Osteocyte (in vitro differentiated cells): ENCODE measurements at regions not wholly inside any gene's neighbourhood (a gene's known extent, or its start where the extent isn't known, plus 50 kb on each side); places are given as distances from the start of the nearest gene placed in this dataset.
A peak's percentile ranks its signal among the peaks of the same experiment; 100 is the strongest.

ENCODE experiments used
- DNase-seq: peaks from one replicate; pipeline ENCODE4 v3.0.0; 2021; ENCODE audit warnings: mixed read lengths; ENCODE audit not compliant: unreplicated experiment; ENCODE audit errors: extremely low spot score
- H3K27ac Mint-ChIP-seq: one replicate; pipeline ENCODE4 v1.8.0; 2021; ENCODE audit warnings: mild to moderate bottlenecking, mixed read lengths; ENCODE audit not compliant: unreplicated experiment
- H3K27me3 Mint-ChIP-seq: one replicate; pipeline ENCODE4 v1.8.0; 2021; ENCODE audit warnings: mixed read lengths; ENCODE audit not compliant: unreplicated experiment
- H3K36me3 Mint-ChIP-seq: one replicate; pipeline ENCODE4 v1.8.0; 2021; ENCODE audit warnings: mixed read lengths; ENCODE audit not compliant: unreplicated experiment
- H3K4me1 Mint-ChIP-seq: one replicate; pipeline ENCODE4 v1.8.0; 2021; ENCODE audit warnings: mixed read lengths; ENCODE audit not compliant: unreplicated experiment
- H3K4me3 Mint-ChIP-seq: one replicate; pipeline ENCODE4 v1.8.0; 2021; ENCODE audit warnings: mild to moderate bottlenecking, moderate library complexity, mixed read lengths; ENCODE audit not compliant: unreplicated experiment
- H3K9me3 Mint-ChIP-seq: one replicate; pipeline ENCODE4 v1.8.0; 2021; ENCODE audit warnings: mixed read lengths; ENCODE audit not compliant: unreplicated experiment
- TF ChIP-seq, protein P1 (sequence below): fragments of 200-600 bp; sonication (generic); IDR thresholded peaks from 2 replicates; pipeline ENCODE4 v1.5.0; 2021; ENCODE audit warnings: antibody characterized with exemption, mild to moderate bottlenecking, moderate library complexity

DNA sequence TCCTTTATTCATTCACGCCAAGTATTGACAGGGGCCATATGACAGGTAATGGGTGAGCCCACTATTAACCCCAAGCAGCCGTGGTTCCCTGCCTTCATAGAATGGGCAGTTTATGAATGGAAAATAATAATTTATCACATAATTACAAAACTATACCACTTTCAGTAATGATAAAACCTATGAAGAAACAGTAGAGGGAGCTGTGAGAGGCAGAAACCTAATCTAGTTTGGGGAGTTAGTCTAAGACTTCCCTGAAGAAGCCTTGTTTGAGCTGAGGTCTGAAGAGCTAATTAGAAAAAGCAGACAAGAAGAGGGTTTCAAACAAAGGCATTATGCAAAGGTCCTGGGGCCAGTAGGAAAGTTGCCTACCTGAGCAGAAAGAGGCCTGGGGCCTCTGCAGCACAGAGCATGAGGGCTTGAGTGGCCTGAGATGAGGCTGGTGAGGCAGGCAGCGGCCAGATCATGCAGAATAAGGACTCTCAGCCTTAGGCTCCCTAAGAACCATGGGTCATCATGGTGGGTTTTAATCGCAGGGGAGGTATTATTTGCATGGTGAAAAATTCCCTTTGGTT lies 142.8 kb downstream of the ATG4C start:
- Mint-ChIP-seq H3K9me3 (no peaks in the 10 kb centered on the region), H3K4me3 (no peak overlapping the region), H3K27ac (no peak overlapping the region), H3K27me3 (peaks cover 17% of the 10 kb centered on the region), H3K36me3 (no peaks in the 10 kb centered on the region), H3K4me1 (no peaks in the 10 kb centered on the region)
- TF ChIP-seq, protein P1, sequence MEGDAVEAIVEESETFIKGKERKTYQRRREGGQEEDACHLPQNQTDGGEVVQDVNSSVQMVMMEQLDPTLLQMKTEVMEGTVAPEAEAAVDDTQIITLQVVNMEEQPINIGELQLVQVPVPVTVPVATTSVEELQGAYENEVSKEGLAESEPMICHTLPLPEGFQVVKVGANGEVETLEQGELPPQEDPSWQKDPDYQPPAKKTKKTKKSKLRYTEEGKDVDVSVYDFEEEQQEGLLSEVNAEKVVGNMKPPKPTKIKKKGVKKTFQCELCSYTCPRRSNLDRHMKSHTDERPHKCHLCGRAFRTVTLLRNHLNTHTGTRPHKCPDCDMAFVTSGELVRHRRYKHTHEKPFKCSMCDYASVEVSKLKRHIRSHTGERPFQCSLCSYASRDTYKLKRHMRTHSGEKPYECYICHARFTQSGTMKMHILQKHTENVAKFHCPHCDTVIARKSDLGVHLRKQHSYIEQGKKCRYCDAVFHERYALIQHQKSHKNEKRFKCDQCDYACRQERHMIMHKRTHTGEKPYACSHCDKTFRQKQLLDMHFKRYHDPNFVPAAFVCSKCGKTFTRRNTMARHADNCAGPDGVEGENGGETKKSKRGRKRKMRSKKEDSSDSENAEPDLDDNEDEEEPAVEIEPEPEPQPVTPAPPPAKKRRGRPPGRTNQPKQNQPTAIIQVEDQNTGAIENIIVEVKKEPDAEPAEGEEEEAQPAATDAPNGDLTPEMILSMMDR, result peak; percentile 19
- no peak for DNase-seq

DNA sequence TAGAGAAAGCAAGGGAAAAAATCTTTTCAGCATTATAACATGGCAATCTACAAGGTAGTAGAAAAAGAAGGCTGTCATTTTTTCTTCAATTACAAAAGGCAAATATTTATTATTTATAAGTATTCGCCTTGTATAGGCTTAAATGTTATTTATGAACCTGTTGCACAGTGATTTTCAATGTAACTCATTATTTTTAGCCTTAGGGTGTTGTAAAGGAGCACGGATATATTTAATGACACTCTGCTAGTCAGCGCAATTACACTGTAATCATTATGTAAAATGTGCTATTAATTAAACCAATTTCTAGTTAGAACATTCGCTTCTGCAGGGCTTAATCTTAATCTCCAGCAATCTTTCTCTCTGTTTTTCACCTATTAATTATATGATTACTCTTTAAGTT lies 145.0 kb downstream of the ATG4C start:
- TF ChIP-seq, protein P1, result no peak
- no peak for DNase-seq
- Mint-ChIP-seq H3K4me3 (no peak overlapping the region), H3K9me3 (no peaks in the 10 kb centered on the region), H3K27me3 (peaks cover 26% of the 10 kb centered on the region), H3K27ac (no peak overlapping the region), H3K36me3 (no peaks in the 10 kb centered on the region), H3K4me1 (no peaks in the 10 kb centered on the region)

DNA sequence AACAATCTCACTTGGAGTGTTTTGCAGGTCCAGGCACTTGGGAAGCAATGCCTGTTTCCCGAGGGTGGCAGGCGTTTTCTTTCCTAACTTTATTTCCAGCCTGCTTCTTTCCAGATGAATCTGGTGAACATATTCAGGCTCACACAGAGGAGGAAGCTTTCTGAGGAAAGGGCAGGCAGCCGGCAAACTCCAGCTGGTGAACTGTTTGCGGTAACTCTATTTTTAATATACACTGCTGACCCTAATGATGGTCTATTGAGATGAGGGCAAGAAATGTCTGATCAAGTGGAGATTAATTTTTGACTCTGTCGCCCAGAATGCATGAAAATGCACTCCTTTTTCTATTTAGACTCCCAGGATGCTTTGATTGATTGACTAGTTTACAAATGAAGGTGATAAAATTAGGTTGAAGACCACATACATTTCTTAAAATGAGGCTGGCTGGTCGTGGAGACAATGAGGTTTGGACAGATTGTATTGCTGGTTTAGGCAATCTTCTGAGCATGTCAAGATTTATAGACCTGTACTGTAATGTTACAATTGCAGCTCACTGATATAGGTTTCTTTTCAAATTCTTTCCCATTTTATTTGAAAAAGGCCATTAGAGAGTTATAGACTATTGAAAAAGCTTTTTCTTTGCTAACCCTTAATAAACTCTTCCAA lies 153.8 kb downstream of the ATG4C start:
- no peaks in the 10 kb centered on the region for H3K9me3 Mint-ChIP-seq
- H3K27me3 Mint-ChIP-seq, result peaks cover 28% of the 10 kb centered on the region
- no peak for DNase-seq
- TF ChIP-seq, protein P1, result no peak
- no peak overlapping the region for H3K4me3 Mint-ChIP-seq
- H3K36me3 Mint-ChIP-seq, result no peaks in the 10 kb centered on the region
- no peaks in the 10 kb centered on the region for H3K4me1 Mint-ChIP-seq
- H3K27ac Mint-ChIP-seq, result no peak overlapping the region

DNA sequence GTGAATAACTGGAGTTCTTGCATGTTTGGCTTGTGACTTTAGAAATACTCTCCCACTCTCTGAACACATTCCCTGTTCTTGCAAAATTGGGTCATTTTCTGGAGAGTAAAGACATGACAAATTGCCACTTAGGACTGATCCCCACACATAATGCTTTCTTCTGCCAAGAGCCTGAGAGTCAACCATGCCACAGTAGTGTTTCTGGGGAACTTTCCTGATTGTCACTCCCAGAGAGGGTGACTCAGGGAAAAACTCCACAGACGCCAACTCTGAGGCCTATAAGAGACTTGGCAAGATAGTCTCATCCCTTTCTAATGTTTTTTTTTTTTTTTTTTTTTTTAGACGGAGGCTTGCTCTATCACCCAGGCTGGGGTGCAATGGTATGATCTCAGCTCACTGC lies 157.8 kb downstream of the ATG4C start:
- Mint-ChIP-seq H3K36me3 (no peaks in the 10 kb centered on the region), H3K4me3 (no peak overlapping the region), H3K4me1 (no peaks in the 10 kb centered on the region), H3K27ac (no peak overlapping the region), H3K9me3 (no peaks in the 10 kb centered on the region), H3K27me3 (peaks cover 37% of the 10 kb centered on the region)
- DNase-seq, result no peak
- TF ChIP-seq, protein P1, result no peak

DNA sequence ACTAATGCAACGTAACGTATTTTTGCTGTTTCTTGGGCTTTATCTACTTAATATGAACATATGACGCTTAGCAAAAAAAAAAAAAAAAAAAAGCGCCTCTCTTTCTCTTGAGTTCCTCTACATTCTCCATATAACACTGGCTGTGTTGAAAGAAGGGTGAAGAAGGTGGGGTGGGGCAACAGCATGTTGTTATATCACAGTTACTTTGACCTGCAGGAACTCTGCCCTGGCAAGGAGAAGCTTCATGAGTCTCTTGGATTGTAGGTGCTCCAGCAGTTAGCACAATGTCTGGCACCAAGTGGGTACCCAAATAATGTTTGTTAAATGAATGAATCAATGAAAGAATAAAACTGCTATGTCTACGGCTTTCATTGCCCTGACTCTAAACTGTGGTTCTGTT lies 162.6 kb downstream of the ATG4C start:
- H3K27me3 Mint-ChIP-seq, result peaks cover 54% of the 10 kb centered on the region
- no peaks in the 10 kb centered on the region for H3K4me1 Mint-ChIP-seq
- DNase-seq, result no peak
- TF ChIP-seq, protein P1, result no peak
- H3K27ac Mint-ChIP-seq, result no peak overlapping the region
- no peak overlapping the region for H3K4me3 Mint-ChIP-seq
- H3K9me3 Mint-ChIP-seq, result no peaks in the 10 kb centered on the region
- no peaks in the 10 kb centered on the region for H3K36me3 Mint-ChIP-seq
